Raji (cell line): ENCODE measurements at regions not wholly inside any gene's neighbourhood (a gene's known extent, or its start where the extent isn't known, plus 50 kb on each side); places are given as distances from the start of the nearest gene placed in this dataset.

ENCODE experiments used
- POLR2A ChIP-seq: IDR thresholded peaks from 2 replicates; pipeline ENCODE4 v1.6.1; 2011; ENCODE audit warnings: low read depth, low read length, control low read depth; ENCODE audit not compliant: insufficient read depth

DNA sequence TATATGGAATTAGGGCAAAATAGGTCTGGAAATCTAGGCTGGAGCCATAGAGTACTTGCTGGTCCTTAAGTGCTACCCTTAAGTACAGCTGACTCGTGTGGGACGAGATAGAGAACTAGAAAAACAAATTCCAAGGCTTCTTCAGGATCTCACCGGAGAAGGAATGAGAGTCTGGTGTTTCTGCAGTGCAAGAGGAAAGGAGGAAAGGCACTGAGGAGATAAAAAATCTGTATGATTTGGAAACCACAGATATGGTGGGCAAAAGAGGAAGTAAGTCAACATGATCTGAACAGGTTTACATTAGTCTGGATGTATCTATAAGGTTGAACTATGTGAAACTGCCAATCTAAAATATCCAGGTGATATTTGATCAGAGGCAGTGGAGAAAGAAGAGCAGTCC lies 134.4 kb upstream of the SOX5 start:
- TF ChIP-seq POLR2A: no peak

DNA sequence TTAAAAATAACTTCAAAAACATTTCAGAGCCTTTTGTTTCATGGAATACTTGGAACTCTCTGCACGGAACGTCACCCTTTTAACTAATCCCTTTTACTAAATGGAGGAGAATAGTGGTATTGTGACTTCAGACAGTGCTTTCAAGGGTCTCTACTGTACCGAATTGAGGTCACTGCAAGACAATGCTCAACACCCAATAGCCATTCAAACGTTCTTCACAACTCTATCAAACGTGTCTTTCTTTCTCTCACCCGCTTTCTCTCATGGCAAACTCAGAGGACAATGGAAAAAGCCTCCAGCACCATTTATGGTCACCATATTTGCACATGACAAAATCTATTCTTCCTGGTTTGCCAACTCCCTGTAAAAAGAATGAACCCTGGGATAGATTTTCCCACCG lies 132.1 kb upstream of the SOX5 start:
- TF ChIP-seq POLR2A: no peak

DNA sequence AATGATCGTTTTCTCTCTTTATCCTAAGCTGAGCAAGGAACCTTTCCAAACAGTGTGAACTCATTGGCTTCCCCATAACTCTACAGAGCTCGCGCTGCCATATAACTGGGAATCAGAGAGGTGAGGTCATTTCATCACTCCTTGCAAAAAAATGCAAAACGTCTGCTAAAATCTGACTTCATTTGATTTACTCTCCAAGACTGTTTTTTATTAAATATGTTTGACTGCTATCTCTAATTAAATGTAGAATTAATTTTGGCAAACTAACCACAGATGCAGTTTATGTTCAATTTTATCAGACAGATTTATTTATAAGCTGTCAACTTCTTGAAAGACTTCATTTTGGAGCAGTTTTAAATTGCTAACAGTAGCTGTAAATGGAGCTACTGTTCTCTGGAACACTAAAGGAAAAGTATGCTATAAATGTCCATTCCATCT lies 131.6 kb upstream of the SOX5 start:
- no peak for TF ChIP-seq POLR2A

DNA sequence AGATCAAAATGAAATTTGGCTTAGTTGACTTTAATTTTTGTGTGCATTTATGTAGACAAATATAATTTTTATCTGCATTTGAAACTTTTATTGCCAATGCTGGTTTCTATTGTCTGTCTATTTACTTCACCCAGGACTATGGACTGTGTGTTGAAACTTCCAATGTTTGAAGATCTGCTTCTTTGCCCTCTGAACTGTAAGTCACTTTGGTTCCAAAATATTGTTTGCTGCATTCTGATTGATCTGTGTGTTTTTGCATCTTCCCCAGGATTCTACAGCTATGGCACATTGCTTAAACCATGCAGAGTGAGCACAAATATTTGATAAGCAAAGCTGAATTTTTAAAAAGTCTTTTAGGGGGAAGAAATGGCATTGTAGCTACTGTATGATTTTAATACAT lies 131.0 kb upstream of the SOX5 start:
- no peak for TF ChIP-seq POLR2A

DNA sequence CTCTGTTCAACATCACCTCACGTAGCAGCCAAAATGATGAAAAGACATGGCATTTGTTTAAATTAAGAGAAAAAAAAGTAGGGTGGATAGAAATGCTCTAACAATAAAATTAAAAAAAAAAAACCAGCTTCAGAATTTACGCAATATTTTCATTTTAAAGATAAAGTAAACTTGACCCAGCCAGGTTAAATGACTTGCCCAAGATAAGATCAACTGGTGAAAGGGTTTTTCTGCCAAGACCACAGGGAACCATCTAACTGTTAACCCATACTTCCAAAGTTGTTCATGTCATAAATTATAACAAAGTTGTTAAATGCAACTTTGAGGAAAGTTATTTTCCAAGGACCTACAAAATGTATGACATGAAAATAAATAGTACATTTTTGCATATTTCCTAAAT lies 129.6 kb upstream of the SOX5 start:
- no peak for TF ChIP-seq POLR2A

DNA sequence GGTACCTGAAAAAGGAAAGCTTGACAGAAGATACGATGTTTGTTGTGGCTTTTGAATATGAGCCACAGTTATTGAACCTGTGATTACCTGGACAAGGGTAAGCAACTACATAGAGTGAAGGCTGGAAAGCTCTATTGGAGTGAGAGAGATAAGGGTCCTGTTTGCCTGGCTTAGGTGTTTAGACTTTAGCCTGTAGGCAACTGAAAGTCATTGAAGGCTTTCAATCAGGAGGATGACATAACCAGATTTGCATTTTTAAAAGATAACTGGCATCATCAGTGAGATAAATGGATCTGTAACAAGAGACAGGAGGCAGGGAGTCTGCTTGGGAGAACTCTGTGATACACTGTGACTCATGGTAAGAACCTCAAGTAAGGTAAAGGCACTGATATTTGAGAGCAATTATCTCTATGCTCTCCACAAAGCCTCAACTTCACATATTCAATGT lies 128.9 kb upstream of the SOX5 start:
- TF ChIP-seq POLR2A: no peak

DNA sequence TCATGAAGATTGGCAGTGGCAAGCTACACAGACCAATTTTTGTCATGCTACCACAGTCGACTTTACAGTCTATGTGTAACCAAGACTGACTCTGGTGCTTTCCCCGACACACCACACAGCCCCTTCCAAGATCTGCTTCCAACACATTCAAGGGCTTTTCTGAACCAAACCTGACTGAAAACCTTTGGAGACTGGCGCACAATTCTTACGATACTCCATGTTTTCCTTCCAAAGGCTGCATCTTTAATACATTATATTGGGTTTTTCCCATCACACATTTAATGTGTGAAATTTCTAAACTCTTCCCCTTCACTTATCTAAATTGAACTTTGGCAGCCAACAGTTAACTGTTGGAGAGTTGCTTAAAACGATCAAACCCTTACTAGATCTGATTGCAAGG lies 127.7 kb upstream of the SOX5 start:
- no peak for TF ChIP-seq POLR2A

DNA sequence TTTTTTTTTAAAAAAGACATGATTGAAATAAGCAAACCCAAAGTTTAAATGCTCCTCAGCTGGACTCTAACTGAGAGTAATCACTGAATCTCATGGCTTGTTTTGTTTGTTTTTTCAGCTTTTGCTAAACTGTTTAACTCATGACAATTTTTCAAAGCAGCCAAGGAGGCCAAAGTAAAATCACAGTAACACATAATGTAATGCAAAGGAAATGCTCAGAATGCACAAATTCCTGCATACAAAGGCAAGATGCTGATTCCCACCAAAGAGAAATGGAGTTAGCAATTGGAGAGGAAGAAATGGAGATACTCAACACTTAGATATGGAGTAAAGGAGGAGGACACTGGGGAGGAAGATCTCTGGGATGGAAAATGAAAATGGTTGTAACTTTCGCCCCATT lies 126.2 kb upstream of the SOX5 start:
- TF ChIP-seq POLR2A: no peak

DNA sequence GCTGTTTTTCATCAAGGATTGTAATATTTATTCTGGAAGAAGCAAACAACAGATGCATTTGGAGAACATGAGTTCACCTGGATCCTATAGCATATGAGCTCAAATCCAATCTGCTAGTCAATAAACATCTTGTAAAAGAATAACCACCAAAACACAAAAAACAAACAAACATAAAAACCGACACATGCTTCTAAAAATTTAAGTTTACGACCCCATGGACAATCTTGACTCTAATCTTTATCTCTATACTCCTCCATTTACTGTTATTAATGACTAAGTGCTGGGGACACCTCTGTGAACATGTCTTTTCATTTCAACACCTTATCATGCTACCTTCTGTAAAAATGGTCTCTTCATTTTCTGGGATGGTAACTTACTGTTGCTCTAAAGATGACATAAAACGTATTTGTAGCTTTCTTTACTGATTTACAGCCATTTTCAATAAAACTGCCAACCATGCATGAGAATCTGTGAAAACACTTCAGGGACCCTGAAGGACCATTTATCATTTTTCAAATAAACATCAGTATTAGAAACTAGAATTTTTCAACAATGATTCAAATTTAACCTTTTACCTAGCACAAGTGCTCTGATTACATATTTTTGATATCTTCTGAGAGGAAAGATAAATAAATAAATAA lies 123.8 kb upstream of the SOX5 start:
- no peak for TF ChIP-seq POLR2A

DNA sequence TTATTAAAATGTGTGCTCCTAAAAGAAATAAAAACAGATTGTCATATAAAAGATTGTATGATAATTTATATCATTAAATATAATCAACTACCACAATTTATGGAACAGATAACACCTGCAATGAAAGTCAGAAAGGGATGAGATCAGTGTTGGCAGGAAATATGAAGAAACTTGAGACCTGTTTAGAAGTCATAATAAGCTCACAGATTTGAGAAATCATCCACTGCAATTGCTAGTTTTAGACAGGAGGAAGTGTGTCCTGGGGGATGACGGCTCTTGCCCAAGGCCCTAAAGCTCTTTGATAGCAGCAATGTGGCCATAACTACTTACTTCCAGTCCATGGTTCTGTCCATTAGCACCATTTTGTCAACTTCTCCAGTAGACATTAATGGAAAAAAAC lies 122.8 kb upstream of the SOX5 start:
- TF ChIP-seq POLR2A: no peak

DNA sequence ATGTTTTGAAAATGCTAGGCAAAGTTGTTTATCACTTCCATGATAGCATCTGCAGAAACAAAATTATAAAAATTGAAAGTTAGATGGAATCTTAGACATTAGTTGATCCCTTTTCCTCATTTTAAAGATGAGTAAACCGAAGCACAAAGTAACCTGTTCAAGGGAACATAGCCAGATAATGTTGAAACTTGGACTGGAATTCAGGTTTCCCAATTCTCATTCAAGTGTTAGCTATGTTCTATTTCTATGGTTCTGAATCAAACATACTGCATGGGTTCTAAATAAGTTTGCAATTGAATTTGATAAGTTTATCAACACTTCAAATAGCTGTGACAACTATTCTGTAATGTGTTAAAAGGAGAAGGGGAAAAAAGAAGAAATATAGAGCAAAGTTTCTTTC lies 122.4 kb upstream of the SOX5 start:
- no peak for TF ChIP-seq POLR2A

DNA sequence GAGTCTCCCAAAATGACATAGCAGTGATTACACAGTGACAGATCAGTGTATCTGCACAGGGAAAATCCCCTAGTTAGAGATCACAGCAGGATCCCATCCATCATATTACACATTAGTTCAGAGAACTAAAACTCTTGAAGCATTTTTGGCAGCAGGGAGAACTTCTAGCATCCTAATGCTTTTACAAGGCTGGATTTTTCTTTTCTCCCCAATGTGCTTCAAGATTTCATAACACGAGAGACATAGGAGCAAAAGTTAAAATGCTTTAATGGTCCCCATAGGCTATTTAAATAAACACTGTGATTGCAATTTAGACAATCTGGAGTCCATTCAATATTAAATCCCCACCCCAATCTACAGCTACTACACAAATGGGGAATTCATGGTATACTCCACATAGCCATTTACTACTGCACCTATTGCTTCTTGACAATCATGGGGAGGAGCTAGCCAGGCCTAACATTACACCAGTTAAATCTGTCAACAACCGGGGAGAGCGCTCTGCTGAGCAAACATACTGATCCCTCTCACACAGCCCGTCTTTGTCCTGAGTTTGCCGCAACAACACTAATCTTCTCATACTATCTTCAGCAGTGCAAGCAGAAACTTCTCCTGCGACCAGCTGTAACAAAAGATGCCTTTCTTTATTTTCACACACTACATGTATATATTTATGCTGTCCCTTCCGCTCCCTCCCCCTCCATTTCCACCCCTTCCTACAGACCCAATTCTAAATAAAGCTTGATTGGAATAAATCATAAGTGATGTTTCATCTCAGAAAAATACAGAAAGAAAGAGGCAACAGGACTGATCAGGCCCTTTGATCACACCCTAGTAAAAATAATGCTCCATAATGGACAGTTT lies 120.3 kb upstream of the SOX5 start:
- TF ChIP-seq POLR2A: no peak

DNA sequence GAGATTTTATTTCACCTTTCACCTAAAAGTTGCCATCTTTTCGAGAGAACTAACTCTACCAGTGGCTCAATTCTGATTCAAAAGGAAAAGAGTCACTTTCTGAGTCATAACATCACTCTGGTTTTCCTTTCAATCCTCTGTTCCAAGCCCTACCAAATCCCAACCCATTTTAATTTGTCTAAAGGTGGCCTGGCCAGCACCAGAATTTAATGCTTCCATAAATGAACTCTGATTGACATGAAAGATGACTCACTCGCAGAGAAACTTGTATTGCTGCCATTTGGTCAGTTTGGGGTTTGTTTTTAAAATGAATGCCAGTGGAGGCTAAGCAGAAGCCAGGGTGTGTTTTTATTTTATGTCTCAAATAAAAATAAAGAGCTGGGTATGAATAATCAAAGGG lies 117.4 kb upstream of the SOX5 start:
- no peak for TF ChIP-seq POLR2A

DNA sequence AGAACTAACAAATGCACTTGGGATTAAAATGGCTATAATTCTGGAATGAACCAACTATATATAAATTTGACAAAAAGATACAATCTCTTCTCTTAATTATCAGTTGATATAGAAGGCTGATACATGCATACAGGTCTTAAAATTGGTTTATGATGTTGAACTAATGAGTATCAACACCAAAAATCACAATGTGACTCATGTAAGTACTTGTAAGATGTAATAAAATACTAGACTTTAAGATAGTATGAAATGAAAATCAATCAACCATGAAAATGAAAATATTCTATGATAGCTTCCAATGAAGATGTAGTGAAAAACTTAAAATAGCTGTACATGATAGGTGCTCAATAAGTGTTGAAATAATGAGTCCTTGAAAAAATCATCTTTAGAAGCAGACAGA lies 116.6 kb upstream of the SOX5 start:
- TF ChIP-seq POLR2A: no peak

DNA sequence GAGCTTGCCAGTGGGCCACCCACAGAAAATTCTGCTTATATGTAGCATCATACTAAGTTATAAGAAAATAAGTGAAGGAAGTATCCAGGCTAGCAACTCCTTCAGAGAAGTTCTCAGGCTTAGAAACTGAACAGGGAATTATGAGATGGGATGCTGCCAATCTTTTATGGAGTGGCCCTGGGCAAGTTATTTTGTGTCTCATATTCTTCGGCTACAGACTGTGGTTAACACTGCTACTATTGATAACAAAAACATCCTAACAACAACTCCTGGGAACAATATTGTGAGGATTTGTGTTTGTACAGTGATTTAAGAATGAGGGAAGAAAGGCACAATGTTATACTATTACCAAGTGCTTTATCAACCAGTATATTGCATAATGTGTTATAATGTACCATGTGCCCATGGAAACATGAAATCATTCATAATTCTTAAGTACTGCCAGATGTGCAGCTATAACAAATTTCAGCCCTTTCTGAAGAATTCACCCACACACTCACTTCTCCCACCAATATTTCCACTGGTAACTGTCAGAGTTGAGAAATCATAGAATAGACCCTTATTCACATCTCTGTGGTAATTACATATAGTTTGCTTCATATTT lies 113.3 kb upstream of the SOX5 start:
- TF ChIP-seq POLR2A: no peak

DNA sequence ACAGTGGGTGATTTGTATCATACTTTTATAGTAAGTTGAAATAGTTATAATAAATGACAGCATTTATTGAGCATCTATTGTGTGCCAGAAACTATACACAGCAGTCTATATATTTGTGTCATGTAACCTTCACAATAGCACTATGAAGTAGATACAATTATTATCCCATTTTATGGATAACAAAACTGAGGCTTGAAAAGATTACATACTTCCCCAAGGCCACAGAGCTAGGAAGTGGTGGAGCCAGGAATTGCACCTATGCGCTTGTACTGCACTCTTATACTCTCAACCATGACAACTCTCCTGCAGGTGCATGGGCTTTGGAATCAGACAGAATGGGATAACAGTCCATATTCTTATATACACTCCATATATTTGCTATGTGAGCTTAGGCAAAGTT lies 110.6 kb upstream of the SOX5 start:
- TF ChIP-seq POLR2A: no peak
